ENCODE measurements at regions not wholly inside any gene's neighbourhood (a gene's known extent, or its start where the extent isn't known, plus 50 kb on each side); places are given as distances from the start of the nearest gene placed in this dataset.

DNA sequence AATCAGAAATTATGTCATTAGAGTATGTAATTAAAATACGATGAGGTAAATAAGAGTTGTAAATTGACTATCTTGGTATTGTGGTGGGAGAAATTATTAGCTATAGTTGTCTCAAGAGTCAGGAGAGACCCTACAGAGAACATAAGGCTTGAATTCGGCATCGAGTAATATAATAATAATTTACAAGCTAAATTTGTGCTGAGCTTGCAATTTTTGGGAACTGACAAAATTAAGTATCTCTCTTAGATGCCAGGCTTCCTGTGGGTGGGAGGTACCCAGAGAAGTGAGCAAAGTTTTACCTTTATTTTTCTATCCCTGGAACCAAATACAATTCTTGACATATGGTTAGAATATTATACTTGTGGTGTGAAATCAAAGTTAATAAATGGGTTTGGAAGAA, 1637.0 kb downstream of the EFNB2 start:
- TF ChIP-seq, protein P1, sequence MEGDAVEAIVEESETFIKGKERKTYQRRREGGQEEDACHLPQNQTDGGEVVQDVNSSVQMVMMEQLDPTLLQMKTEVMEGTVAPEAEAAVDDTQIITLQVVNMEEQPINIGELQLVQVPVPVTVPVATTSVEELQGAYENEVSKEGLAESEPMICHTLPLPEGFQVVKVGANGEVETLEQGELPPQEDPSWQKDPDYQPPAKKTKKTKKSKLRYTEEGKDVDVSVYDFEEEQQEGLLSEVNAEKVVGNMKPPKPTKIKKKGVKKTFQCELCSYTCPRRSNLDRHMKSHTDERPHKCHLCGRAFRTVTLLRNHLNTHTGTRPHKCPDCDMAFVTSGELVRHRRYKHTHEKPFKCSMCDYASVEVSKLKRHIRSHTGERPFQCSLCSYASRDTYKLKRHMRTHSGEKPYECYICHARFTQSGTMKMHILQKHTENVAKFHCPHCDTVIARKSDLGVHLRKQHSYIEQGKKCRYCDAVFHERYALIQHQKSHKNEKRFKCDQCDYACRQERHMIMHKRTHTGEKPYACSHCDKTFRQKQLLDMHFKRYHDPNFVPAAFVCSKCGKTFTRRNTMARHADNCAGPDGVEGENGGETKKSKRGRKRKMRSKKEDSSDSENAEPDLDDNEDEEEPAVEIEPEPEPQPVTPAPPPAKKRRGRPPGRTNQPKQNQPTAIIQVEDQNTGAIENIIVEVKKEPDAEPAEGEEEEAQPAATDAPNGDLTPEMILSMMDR (IDR thresholded peaks at IDR 0.05) = no peak
- TF ChIP-seq POLR2A (IDR thresholded peaks at IDR 0.05) = no peak

Measured in lower leg skin (tissue), 3 donors.